Sciatic nerve (tissue), 2 donors: ENCODE measurements at regions not wholly inside any gene's neighbourhood (a gene's known extent, or its start where the extent isn't known, plus 50 kb on each side); places are given as distances from the start of the nearest gene placed in this dataset.

Source experiments
- ATAC-seq: fragments of 200-7000 bp; cut with Tn5 transposase; one replicate; pipeline ENCODE4 v1.9.1; 2020; ENCODE audit warnings: mild to moderate bottlenecking, moderate library complexity
- DNase-seq: peaks from one replicate; pipeline ENCODE4 v3.0.0-alpha.2; 2020; ENCODE audit warnings: low spot score
- intact Hi-C: fragments of 100-400 bp; cut with DNase I; formaldehyde crosslinking; loops from one replicate; pipeline ENCODE4 v1.14.2; 2022
- donor health status: DM: no; HTN: no; CAD: no.
- donor health status: DM: no; HTN: no; CAD: no.

GRCh38 chr19:28737021-28737895, 475.7 kb downstream of the UQCRFS1 start:
- DNase-seq, result no peak
- peak; percentile 79 for ATAC-seq
- intact Hi-C loops, result loop anchor here (5.0 kb wide), 1 partner anchor 145 kb away; no protein-coding TSS in a partner anchor

GRCh38 chr19:28736528-28736927, 476.4 kb downstream of the UQCRFS1 start:
- intact Hi-C loops, result loop anchor here (5.0 kb wide), 1 partner anchor 146 kb away; no protein-coding TSS in a partner anchor
- no peak for DNase-seq

GRCh38 chr19:28731577-28731976, 481.4 kb downstream of the UQCRFS1 start:
- intact Hi-C loops, result no loop called here
- DNase-seq, result no peak
- ATAC-seq, result no peak

More at GRCh38 chr19:28736528-28736927, 476.4 kb downstream of the UQCRFS1 start:
- ATAC-seq, result no peak

- intact Hi-C loops, result no loop called here
- ATAC-seq (no peak), DNase-seq (no peak)
These were observed 482.0 kb downstream of the UQCRFS1 start for GRCh38 chr19:28730791-28731512.

- ATAC-seq (no peak), DNase-seq (no peak)
- intact Hi-C loops, result no loop called here
These were observed 485.3 kb downstream of the UQCRFS1 start for GRCh38 chr19:28727480-28728159.

- ATAC-seq, result no peak
- no peak for DNase-seq
- intact Hi-C loops, result no loop called here
These were observed 486.1 kb downstream of the UQCRFS1 start for GRCh38 chr19:28726533-28727479.

- intact Hi-C loops, result no loop called here
- ATAC-seq, result no peak
- no peak for DNase-seq
These were observed 494.0 kb downstream of the UQCRFS1 start for GRCh38 chr19:28718909-28719308.

GRCh38 chr19:28715157-28715556, 497.8 kb downstream of the UQCRFS1 start:
- intact Hi-C loops, result no loop called here
- no peak for DNase-seq
- no peak for ATAC-seq

- ATAC-seq (no peak), DNase-seq (no peak)
- intact Hi-C loops, result no loop called here
These were observed 501.5 kb downstream of the UQCRFS1 start for GRCh38 chr19:28711411-28711810.

GRCh38 chr19:28710278-28710677, 502.7 kb downstream of the UQCRFS1 start:
- no peak for DNase-seq
- intact Hi-C loops, result no loop called here
- ATAC-seq, result no peak

- DNase-seq (no peak), ATAC-seq (no peak)
- intact Hi-C loops, result loop anchor here (10.0 kb wide), 1 partner anchor 242 kb away; no protein-coding TSS in a partner anchor
These were observed 506.3 kb downstream of the UQCRFS1 start for GRCh38 chr19:28706693-28707092.

- intact Hi-C loops, result loop anchor here (10.0 kb wide), 1 partner anchor 240 kb away; no protein-coding TSS in a partner anchor
- DNase-seq, result no peak
- ATAC-seq, result no peak
These were observed 507.9 kb downstream of the UQCRFS1 start for GRCh38 chr19:28705008-28705407.

- ATAC-seq (no peak), DNase-seq (no peak)
- intact Hi-C loops, result loop anchor here (10.0 kb wide), 1 partner anchor 239 kb away; no protein-coding TSS in a partner anchor
These were observed 509.5 kb downstream of the UQCRFS1 start for GRCh38 chr19:28703400-28703956.

- ATAC-seq (no peak), DNase-seq (no peak)
- intact Hi-C loops, result loop anchor here (10.0 kb wide), 1 partner anchor 237 kb away; no protein-coding TSS in a partner anchor
These were observed 511.5 kb downstream of the UQCRFS1 start for GRCh38 chr19:28701491-28701890.

GRCh38 chr19:28700176-28700575, 512.8 kb downstream of the UQCRFS1 start:
- ATAC-seq (no peak), DNase-seq (no peak)
- intact Hi-C loops, result loop anchor here (10.0 kb wide), 1 partner anchor 235 kb away; no protein-coding TSS in a partner anchor

GRCh38 chr19:28697308-28697707, 515.6 kb downstream of the UQCRFS1 start:
- DNase-seq (no peak), ATAC-seq (no peak)
- intact Hi-C loops, result no loop called here

- ATAC-seq (no peak), DNase-seq (no peak)
- intact Hi-C loops, result no loop called here
These were observed 518.1 kb downstream of the UQCRFS1 start for GRCh38 chr19:28694812-28695211.

GRCh38 chr19:28691683-28692082, 521.3 kb downstream of the UQCRFS1 start:
- DNase-seq (no peak), ATAC-seq (no peak)
- intact Hi-C loops, result no loop called here
